Inflammatory macrophage (primary cell): ENCODE measurements at regions not wholly inside any gene's neighbourhood (a gene's known extent, or its start where the extent isn't known, plus 50 kb on each side); places are given as distances from the start of the nearest gene placed in this dataset.

Source experiments
- DNase-seq, 2 donors: peaks; one replicate each; pipeline ENCODE4 v3.0.0-alpha.2; 2020 to 2022

GRCh38 chr3:117193390-117193789 lies 483.8 kb downstream of the TUSC7 start:
- no peak for DNase-seq

- DNase-seq = no peak
Measured at GRCh38 chr3:117195034-117195433, 485.5 kb downstream of the TUSC7 start.

DNA sequence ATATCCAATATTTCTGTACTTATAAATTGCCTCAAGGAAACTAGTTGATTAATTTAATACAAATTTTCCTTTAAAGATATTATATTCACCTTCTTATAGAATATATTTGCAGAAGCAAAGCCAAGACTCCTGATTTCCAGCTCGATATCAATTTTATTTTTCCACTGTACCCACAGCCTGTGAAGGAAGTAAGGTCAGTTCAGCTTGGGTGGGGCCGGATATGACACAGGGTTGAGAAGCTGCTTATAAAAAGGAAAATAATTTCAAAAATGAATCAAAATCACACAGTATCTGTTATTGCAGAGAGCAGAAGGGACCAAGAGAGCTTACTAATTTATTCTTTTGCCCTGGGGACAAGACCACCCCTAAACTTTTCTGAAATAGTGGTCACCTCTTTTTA lies 491.4 kb downstream of the TUSC7 start:
- no peak for DNase-seq

GRCh38 chr3:117201901-117202774 lies 492.6 kb downstream of the TUSC7 start:
- no peak for DNase-seq

GRCh38 chr3:117217355-117217754 lies 507.8 kb downstream of the TUSC7 start:
- DNase-seq = no peak

DNA sequence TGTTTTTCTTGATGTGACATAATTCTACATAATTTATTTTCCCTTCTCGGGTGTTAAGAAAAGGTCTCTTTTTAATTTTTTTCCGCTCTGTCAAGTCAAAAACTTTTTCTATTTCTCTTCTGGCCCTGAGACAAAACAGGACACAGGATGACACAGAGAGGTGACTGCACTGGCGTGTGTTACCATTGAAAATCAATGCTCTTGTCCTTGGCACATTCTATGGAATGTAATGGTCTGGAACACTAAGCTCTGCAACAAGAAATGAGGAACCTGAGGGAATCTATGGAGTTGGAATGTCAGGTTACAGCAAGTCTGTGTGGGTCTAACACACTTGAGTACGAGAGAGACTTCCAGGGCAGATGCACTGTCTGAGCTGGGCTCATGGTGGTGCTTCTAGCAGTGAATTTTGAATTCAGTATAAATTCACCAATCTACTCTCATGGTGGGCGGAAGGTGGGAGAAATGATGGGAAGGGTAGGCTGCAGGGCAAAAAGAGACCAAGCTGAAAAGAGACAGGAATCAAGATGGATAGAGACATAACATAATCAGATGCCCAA lies 508.3 kb downstream of the TUSC7 start:
- DNase-seq = no peak

- no peak for DNase-seq
Measured at GRCh38 chr3:117218641-117219048, 509.1 kb downstream of the TUSC7 start.

DNA sequence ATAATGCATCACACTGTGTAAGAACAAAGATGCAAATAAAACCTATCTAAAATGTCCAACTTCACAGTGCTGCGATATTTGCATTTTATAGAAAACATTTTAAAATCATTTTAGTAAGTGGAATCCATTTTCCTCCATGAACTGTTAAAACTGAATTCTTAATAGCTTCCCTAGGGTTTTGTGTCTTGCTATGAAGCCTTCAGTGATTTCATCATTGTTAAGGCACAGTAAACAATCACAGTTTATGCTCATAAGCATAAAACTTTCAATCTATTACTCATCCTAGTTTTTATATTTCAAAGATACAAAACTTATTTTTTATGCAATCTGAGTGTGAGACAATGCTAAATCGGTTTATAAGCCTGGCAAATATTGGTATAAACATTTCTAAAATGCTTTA lies 509.7 kb downstream of the TUSC7 start:
- no peak for DNase-seq

- DNase-seq = no peak
Measured at GRCh38 chr3:117226932-117227331, 517.4 kb downstream of the TUSC7 start.

- no peak for DNase-seq
Measured at GRCh38 chr3:117228466-117228865, 518.9 kb downstream of the TUSC7 start.

DNA sequence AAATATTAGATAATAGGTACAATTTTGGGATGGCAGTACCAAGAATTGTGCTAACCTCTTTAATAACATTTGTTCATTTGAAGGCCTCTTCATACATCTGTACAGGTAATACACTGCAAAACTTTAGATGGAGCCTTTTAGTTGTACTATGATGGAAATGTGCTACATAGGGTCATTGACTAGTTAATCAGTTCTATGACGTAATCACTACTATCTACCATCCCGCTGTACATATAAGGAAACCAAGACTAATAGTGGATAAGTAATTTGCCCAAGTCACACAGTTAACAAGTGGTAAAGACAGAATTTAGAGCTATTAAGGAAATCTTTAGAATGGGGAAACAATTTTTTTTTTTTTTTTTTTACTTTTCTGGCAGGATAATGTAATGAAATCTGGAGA lies 521.3 kb downstream of the TUSC7 start:
- no peak for DNase-seq

DNA sequence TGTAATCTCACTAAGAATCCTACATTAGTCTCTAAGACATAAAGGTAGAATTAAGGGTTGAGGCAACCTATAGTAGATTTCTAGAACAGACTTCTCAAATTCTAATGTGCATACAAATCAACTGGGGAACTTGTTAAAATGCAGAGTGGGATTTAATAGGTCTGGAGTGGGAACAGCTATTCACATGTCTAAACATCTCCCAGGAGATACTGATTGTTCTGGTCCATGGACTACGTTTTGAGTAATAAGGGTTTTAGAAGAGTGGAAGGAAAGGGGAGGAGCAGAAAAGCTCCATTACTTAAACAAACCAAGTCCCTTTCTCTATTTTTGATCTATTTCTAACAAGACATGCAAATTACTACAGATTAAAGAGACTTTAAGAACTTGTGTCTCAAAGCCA lies 524.8 kb downstream of the TUSC7 start:
- no peak for DNase-seq

DNA sequence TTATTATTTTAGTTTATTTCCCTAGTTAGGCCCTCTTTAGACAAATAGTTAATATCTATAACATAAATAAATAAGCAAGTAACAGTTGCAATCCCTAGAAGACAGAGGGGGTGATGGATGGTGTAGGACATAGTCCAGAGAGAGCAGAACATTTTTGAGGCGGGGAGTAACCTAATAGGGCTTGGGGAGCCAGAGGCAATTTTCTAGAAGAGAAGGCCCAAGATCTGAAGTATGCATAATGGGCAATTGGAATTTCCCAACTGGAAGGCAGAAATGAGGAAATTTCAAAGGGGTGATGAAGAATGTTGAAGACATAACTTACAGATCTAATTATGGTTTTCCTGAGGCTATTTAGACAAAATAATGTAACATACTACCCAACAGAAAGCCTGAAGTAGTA lies 525.7 kb downstream of the TUSC7 start:
- no peak for DNase-seq

GRCh38 chr3:117238806-117239205 lies 529.2 kb downstream of the TUSC7 start:
- no peak for DNase-seq

- no peak for DNase-seq
Measured at GRCh38 chr3:117243657-117244056, 534.1 kb downstream of the TUSC7 start.

- no peak for DNase-seq
Measured at GRCh38 chr3:117246771-117247555, 537.4 kb downstream of the TUSC7 start.

- DNase-seq = no peak
Measured at GRCh38 chr3:117248153-117248552, 538.6 kb downstream of the TUSC7 start.

GRCh38 chr3:117252208-117252607 lies 542.6 kb downstream of the TUSC7 start:
- no peak for DNase-seq

GRCh38 chr3:117252651-117253050 lies 543.1 kb downstream of the TUSC7 start:
- DNase-seq = no peak

DNA sequence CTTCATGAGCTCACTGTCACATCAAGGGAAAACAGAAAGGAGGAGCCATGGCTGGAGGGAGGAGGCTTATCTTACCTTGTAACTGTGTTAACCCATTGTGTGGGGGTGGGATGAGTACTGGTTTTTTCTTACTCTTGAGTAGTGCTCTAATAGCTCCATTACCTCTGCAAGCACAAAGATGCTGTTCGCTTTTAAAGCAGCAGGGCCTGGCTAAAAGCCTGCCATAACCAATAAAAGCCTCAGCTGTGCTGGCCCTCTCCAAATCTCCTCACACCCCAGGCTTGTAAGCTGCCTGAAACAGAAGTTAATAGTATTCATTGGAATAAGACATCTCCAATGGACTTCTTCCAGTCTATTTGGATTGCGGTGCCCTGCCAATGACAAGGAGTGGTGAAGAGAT lies 544.1 kb downstream of the TUSC7 start:
- DNase-seq = no peak

GRCh38 chr3:117254985-117255384 lies 545.4 kb downstream of the TUSC7 start:
- DNase-seq = no peak

DNA sequence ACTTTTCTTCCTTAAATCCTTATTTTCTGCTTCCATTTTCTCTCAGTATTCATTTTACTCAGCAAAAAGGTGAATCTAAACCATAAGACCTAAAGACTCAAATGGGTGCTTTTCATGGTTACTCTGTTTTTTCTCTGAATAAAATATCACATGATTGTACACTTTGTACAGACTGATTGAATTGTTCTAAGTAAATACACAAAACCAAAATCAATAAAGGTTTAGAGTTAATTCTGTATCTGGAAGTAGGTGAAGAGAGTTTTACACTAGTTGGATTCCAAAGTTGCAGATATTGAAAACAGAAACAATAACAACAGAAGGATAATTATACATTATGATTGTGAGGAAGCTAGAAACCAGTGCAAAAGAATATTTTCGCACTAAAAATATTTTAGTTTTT lies 546.2 kb downstream of the TUSC7 start:
- DNase-seq = no peak

DNA sequence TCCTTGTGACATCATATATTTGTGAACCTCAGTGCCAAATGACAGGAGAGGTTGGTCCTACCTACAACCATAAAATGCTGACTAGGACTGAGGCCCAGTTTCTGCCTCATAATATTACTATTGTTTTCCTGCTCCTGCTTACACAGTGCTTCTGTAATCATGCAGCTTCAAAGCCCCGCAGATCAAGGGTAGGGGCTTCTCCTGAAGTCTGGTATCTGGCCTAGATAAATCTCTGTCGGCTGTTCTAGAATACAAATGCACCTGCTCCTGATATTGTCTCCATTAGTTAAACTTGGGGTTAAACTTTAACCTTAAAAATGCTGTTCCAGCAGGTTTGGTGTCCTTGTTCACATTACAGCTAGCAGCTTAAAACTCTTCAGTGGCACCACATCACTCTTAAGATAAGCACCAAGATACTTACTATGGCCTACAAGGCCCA lies 552.4 kb downstream of the TUSC7 start:
- DNase-seq = no peak

- no peak for DNase-seq
Measured at GRCh38 chr3:117263270-117263669, 553.7 kb downstream of the TUSC7 start.
